ENCODE measurements at regions not wholly inside any gene's neighbourhood (a gene's known extent, or its start where the extent isn't known, plus 50 kb on each side); places are given as distances from the start of the nearest gene placed in this dataset.
"Not testable (repeated sequence)": the region's sequence is repeated elsewhere in the genome, so short reads cannot be mapped to it uniquely, and the experiment has no call there.

DNA sequence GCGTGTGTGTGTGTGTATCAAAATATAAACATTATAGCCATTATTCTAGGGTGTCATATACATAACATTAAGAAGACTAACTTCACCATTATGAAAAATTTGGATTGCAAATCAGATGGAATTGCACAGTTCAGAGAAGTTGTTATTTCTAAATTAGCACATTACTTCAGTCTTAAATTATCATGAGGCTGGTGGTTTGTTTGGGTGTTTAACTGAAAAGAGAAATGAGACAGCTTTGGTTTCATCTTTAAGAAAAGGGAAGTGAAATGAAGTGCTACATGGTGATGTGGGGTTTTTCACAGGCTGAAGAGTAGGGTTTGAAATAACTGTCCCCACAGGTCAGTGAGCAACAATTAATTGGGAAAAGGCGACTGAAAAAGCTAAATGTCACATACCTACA is 161.2 kb upstream of the XIRP2 start:
- no peak overlapping the region for H3K27ac Mint-ChIP-seq

DNA sequence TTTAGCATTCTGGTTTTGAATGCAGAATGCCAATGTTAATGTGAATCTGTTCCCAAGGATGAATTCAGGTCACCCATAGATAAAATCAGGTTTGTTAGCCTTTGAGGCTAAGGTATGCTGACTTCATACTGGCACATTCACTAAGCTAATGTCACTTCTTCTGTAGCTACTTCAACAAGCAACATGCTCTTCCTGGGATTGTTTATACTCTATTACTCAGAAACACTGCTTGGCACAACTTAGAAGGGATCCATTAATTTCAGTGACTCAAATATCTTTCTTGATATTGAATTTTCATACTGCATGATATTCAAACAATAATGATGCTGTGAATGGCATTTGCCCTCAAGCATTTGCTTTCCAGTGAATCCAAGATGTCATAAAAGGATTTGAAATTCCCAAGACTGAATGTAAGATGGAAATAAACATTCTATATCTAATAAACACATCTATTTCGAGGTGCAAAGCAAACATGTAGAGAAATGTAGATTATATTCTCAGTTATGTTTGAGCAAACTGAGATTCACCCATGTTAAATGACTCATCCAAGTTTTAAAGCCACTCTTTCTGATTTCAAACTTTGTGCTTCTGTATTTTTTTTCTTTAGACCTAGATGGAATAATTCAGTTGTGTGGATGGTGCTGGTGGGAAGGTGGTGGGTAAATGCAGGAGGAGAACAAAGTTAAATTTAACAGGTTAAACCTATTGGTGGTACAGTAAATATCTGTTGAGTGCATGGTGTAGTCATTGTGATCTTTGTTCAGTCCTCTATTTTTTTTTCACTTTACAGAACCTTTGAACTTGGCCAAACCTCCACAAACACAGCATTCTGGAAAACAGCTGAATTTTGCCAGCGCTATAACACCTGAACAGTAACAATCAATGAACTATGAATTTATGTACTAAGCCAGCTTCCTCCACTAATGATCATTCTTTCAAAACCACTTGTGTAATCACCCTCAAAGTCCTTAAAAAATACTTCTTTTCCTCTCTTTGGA is 162.1 kb upstream of the XIRP2 start:
- intact Hi-C loops (cut with DNase I, micrococcal nuclease), result no loop called here
- Mint-ChIP-seq H3K4me1 (no peaks in the 10 kb centered on the region), H3K27ac (no peak overlapping the region), H3K9me3 (ENCODE audit: low read depth) (peaks cover 10% of the 10 kb centered on the region), H3K36me3 (ENCODE audit: low read depth) (no peaks in the 10 kb centered on the region), H3K4me3 (no peak overlapping the region), H3K27me3 (peaks cover 2% of the 10 kb centered on the region)
- DNase-seq, result no peak
- no peak for ATAC-seq
- CTCF ChIA-PET, result no interaction called here
- POLR2A ChIA-PET, result no interaction called here

More for the DNA sequence above, 161.2 kb upstream of the XIRP2 start:
- ChIA-PET CTCF (no interaction called here), POLR2A (no interaction called here)
- Mint-ChIP-seq H3K27me3 (peaks cover 2% of the 10 kb centered on the region), H3K4me3 (no peak overlapping the region), H3K9me3 (ENCODE audit: low read depth) (peaks cover 10% of the 10 kb centered on the region), H3K36me3 (ENCODE audit: low read depth) (no peaks in the 10 kb centered on the region), H3K4me1 (no peaks in the 10 kb centered on the region)
- intact Hi-C loops (cut with DNase I, micrococcal nuclease), result no loop called here
- ATAC-seq (no peak), DNase-seq (no peak)

DNA sequence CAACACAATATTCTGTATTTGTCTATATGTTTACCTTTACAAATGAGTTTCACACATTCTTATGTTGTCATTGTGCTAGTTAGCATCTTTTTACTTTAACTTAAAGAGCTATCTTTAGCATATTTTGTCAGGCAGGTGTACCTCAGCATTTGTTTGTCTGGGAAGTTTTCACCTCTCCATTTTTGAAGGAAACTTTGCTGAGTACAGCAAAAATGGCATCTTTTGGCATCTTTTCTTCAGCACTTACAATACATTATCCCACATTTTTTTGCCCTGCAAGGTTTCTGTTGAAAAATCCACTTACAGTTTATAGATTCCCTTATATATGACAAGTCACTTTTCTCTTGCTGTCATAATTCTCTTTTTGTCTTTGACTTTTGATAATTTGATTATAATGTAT is 171.3 kb upstream of the XIRP2 start:
- no peak overlapping the region for H3K27ac Mint-ChIP-seq
- intact Hi-C loops (cut with DNase I, micrococcal nuclease), result no loop called here
- DNase-seq (no peak), ATAC-seq (no peak)
- POLR2A ChIA-PET, result no interaction called here
- no peaks in the 10 kb centered on the region for H3K9me3 Mint-ChIP-seq (ENCODE audit: low read depth)
- H3K4me3 Mint-ChIP-seq, result no peak overlapping the region
- H3K27me3 Mint-ChIP-seq, result no peaks in the 10 kb centered on the region
- CTCF ChIA-PET, result no interaction called here
- H3K36me3 Mint-ChIP-seq (ENCODE audit: low read depth), result no peaks in the 10 kb centered on the region
- no peaks in the 10 kb centered on the region for H3K4me1 Mint-ChIP-seq

- POLR2A ChIA-PET, result no interaction called here
- ATAC-seq, result no peak
- DNase-seq, result no peak
- no peak overlapping the region for H3K4me3 Mint-ChIP-seq
- H3K27me3 Mint-ChIP-seq, result no peaks in the 10 kb centered on the region
- H3K9me3 Mint-ChIP-seq (ENCODE audit: low read depth), result no peaks in the 10 kb centered on the region
- H3K36me3 Mint-ChIP-seq (ENCODE audit: low read depth), result no peaks in the 10 kb centered on the region
- CTCF ChIA-PET, result no interaction called here
- intact Hi-C loops (cut with DNase I, micrococcal nuclease), result loop anchor here in 1 of 2 experiments (5.0 kb wide), 1 partner anchor 512 kb away; no protein-coding TSS in a partner anchor
- no peaks in the 10 kb centered on the region for H3K4me1 Mint-ChIP-seq
- no peak overlapping the region for H3K27ac Mint-ChIP-seq
Observed at GRCh38 chr2:166700079-166700478, 188.2 kb upstream of the XIRP2 start.

DNA sequence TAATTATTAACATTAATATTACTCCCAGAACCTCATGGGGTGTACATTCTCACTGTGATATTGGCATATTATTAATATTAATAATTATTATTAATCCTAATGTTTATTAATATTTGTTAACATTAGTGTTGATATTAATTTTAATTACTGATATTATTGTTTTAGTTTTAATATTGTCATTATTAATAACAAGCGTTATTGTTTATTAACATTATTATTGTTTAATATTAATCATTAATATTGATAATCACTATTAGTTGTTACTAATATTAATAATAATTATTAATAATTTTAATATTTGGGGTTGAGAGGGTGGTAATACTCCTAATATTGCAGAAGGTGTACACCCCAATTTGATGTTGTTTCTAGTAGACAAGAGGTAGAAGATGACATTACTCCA is 193.1 kb upstream of the XIRP2 start:
- no peak overlapping the region for H3K4me3 Mint-ChIP-seq
- no peaks in the 10 kb centered on the region for H3K4me1 Mint-ChIP-seq

GRCh38 chr2:166686057-166686456 is 192.0 kb upstream of the SCN7A start:
- H3K9me3 Mint-ChIP-seq (ENCODE audit: low read depth); ATAC-seq; H3K4me1 Mint-ChIP-seq; H3K27me3 Mint-ChIP-seq; DNase-seq; H3K27ac Mint-ChIP-seq; H3K36me3 Mint-ChIP-seq (ENCODE audit: low read depth); CTCF ChIA-PET; intact Hi-C loops (cut with DNase I, micrococcal nuclease); H3K4me3 Mint-ChIP-seq; POLR2A ChIA-PET: not testable (repeated sequence)

More for the DNA sequence above, 193.1 kb upstream of the XIRP2 start:
- ChIA-PET CTCF (no interaction called here), POLR2A (no interaction called here)
- Mint-ChIP-seq H3K27ac (no peak overlapping the region), H3K36me3 (ENCODE audit: low read depth) (no peaks in the 10 kb centered on the region), H3K27me3 (no peaks in the 10 kb centered on the region), H3K9me3 (ENCODE audit: low read depth) (peaks cover 7% of the 10 kb centered on the region)
- intact Hi-C loops (cut with DNase I, micrococcal nuclease), result no loop called here
- DNase-seq, result no peak
- ATAC-seq, result no peak

GRCh38 chr2:166677996-166678395 is 183.9 kb upstream of the SCN7A start:
- Mint-ChIP-seq H3K9me3 (ENCODE audit: low read depth) (no peaks in the 10 kb centered on the region), H3K4me3 (no peak overlapping the region), H3K27ac (no peak overlapping the region), H3K36me3 (ENCODE audit: low read depth) (no peaks in the 10 kb centered on the region), H3K4me1 (no peaks in the 10 kb centered on the region), H3K27me3 (no peaks in the 10 kb centered on the region)
- CTCF ChIA-PET, result interaction anchor here (1.9 kb wide), 1 partner anchor 10 kb away, joined by 5 read pairs; no protein-coding TSS in a partner anchor
- DNase-seq (no peak), ATAC-seq (no peak)
- intact Hi-C loops (cut with DNase I, micrococcal nuclease), result no loop called here
- POLR2A ChIA-PET, result no interaction called here

DNA sequence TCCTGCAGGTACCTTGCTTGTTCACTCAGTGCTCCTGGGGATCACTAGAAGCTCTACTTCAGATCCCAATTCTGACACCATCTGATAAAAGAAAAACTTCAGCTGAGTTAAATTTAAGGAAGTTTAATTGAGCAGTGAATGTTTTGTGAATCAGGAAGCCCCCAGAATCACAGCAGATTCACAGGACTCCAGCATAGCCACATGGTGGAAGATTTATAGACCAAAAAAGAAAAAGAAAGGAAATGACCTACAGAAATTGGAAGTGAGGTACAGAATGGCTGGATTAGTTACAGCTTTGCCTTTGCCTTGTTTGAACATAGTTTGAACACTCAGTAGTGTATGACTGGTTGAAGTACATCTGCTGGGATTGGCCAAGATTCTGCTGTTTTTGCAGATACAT is 182.7 kb upstream of the SCN7A start:
- Mint-ChIP-seq H3K9me3 (ENCODE audit: low read depth) (no peaks in the 10 kb centered on the region), H3K27me3 (no peaks in the 10 kb centered on the region), H3K27ac (no peak overlapping the region), H3K4me3 (no peak overlapping the region), H3K4me1 (no peaks in the 10 kb centered on the region), H3K36me3 (ENCODE audit: low read depth) (no peaks in the 10 kb centered on the region)
- DNase-seq, result no peak
- intact Hi-C loops (cut with DNase I, micrococcal nuclease), result no loop called here
- ATAC-seq, result no peak
- CTCF ChIA-PET, result interaction anchor here (1.9 kb wide), 1 partner anchor 9 kb away, joined by 5 read pairs; no protein-coding TSS in a partner anchor
- POLR2A ChIA-PET, result no interaction called here

DNA sequence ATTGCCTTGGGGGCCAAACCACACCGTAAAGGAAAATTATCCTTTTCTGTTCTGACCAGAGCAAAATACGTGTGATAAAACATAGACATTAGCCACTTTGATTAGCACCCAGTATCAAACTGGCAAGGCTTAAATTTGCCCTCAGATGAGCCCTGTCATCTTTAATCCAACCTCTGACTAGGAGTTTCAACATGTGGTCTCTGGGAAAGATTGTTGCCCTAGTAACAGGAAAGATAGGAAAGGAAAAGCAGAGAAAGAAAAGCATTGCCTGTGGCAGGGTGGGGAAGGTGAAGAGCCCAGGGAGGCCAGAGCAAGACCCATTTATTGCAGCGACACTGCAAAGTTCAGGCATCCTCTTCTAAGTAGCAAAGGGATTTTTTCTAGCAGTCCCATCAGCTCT is 181.5 kb upstream of the SCN7A start:
- intact Hi-C loops (cut with DNase I, micrococcal nuclease), result no loop called here
- Mint-ChIP-seq H3K9me3 (ENCODE audit: low read depth) (no peaks in the 10 kb centered on the region), H3K4me3 (no peak overlapping the region), H3K36me3 (ENCODE audit: low read depth) (no peaks in the 10 kb centered on the region), H3K4me1 (no peaks in the 10 kb centered on the region), H3K27ac (no peak overlapping the region), H3K27me3 (no peaks in the 10 kb centered on the region)
- ATAC-seq (no peak), DNase-seq (no peak)
- POLR2A ChIA-PET, result no interaction called here
- CTCF ChIA-PET, result no interaction called here

GRCh38 chr2:166673986-166674385 is 179.9 kb upstream of the SCN7A start:
- Mint-ChIP-seq H3K4me1 (no peaks in the 10 kb centered on the region), H3K27me3 (no peaks in the 10 kb centered on the region), H3K27ac (no peak overlapping the region), H3K4me3 (no peak overlapping the region), H3K36me3 (ENCODE audit: low read depth) (no peaks in the 10 kb centered on the region), H3K9me3 (ENCODE audit: low read depth) (no peaks in the 10 kb centered on the region)
- no peak for ATAC-seq
- ChIA-PET POLR2A (no interaction called here), CTCF (no interaction called here)
- intact Hi-C loops (cut with DNase I, micrococcal nuclease), result no loop called here
- DNase-seq, result no peak

DNA sequence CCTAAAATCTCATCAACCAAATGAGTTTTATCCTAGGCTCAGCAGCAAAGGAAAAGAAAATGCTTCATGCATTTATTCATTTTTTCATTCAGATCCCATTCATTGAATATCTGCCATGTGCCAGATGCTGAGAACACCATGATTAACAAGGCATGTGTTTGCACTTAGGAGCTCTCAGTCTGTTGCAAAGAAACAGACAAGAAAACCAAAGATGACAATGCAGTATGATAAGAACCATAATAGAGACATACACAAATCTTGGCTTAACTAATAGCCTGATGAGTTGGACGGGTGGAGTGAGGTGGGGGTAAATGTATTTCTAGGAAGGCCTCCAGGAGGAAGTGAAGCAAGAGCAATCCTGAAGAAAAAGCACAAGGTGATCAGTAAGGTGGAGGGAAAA is 177.8 kb upstream of the SCN7A start:
- no peaks in the 10 kb centered on the region for H3K4me1 Mint-ChIP-seq
- CTCF ChIA-PET, result no interaction called here

GRCh38 chr2:166671235-166671634 is 177.2 kb upstream of the SCN7A start:
- intact Hi-C loops (cut with DNase I, micrococcal nuclease), result no loop called here
- no peaks in the 10 kb centered on the region for H3K27me3 Mint-ChIP-seq
- no peaks in the 10 kb centered on the region for H3K9me3 Mint-ChIP-seq (ENCODE audit: low read depth)
- POLR2A ChIA-PET, result no interaction called here
- DNase-seq (no peak), ATAC-seq (no peak)
- H3K36me3 Mint-ChIP-seq (ENCODE audit: low read depth), result no peaks in the 10 kb centered on the region
- H3K4me3 Mint-ChIP-seq, result no peak overlapping the region
- CTCF ChIA-PET, result no interaction called here
- no peaks in the 10 kb centered on the region for H3K4me1 Mint-ChIP-seq
- H3K27ac Mint-ChIP-seq, result no peak overlapping the region

More for the DNA sequence above, 177.8 kb upstream of the SCN7A start:
- POLR2A ChIA-PET, result no interaction called here
- ATAC-seq (no peak), DNase-seq (no peak)
- Mint-ChIP-seq H3K27me3 (no peaks in the 10 kb centered on the region), H3K27ac (no peak overlapping the region), H3K9me3 (ENCODE audit: low read depth) (no peaks in the 10 kb centered on the region), H3K36me3 (ENCODE audit: low read depth) (no peaks in the 10 kb centered on the region), H3K4me3 (no peak overlapping the region)
- intact Hi-C loops (cut with DNase I, micrococcal nuclease), result no loop called here

Data from activated CD4-positive, alpha-beta T cell treated with anti-CD3 and anti-CD28 coated beads for 36 hours (primary cell).